Effector memory CD8-positive, alpha-beta T cell (primary cell): ENCODE measurements at regions not wholly inside any gene's neighbourhood (a gene's known extent, or its start where the extent isn't known, plus 50 kb on each side); places are given as distances from the start of the nearest gene placed in this dataset.

Experiments
- ATAC-seq: fragments of 150-1000 bp; cut with Tn5 transposase; replicated peaks from 2 replicates; pipeline ENCODE4 v1.10.0; 2021; ENCODE audit warnings: mild to moderate bottlenecking, moderate library complexity
- DNase-seq, 3 experiments: peaks; one replicate each; pipeline ENCODE4 v3.0.0; 2021
- H3K27ac Mint-ChIP-seq, 2 donors: one replicate each; pipeline ENCODE4 v1.8.0; 2022; ENCODE audit warnings: mild to moderate bottlenecking in 2 of 2, mixed read lengths in 2 of 2, moderate library complexity in 2 of 2
- H3K27me3 Mint-ChIP-seq, 2 donors: one replicate each; pipeline ENCODE4 v1.8.0; 2022; ENCODE audit warnings: mixed read lengths in 2 of 2
- H3K36me3 Mint-ChIP-seq: one replicate; pipeline ENCODE4 v1.8.0; 2022; ENCODE audit warnings: mild to moderate bottlenecking, moderate library complexity, mixed read lengths; ENCODE audit not compliant: insufficient read depth
- H3K4me1 Mint-ChIP-seq, 2 donors: one replicate each; pipeline ENCODE4 v1.8.0; 2022; ENCODE audit warnings: low read depth in 2 of 2, mixed read lengths in 2 of 2
- H3K4me3 Mint-ChIP-seq, 2 donors: one replicate each; pipeline ENCODE4 v1.8.0; 2022; ENCODE audit warnings: mild to moderate bottlenecking in 2 of 2, mixed read lengths in 2 of 2, moderate library complexity in 2 of 2
- H3K9me3 Mint-ChIP-seq, 2 donors: one replicate each; pipeline ENCODE4 v1.8.0; 2022; ENCODE audit warnings: mixed read lengths in 2 of 2

GRCh38 chr7:20959281-20959680, 172.6 kb upstream of the SP8 start:
- H3K9me3 Mint-ChIP-seq, result no peaks in the 10 kb centered on the region
- no peak for ATAC-seq

GRCh38 chr7:20963556-20964280, 177.0 kb upstream of the SP8 start:
- Mint-ChIP-seq H3K27me3 (no peaks in the 10 kb centered on the region), H3K36me3 (no peaks in the 10 kb centered on the region), H3K4me1 (no peaks in the 10 kb centered on the region), H3K27ac (no peak overlapping the region), H3K4me3 (no peak overlapping the region), H3K9me3 (no peaks in the 10 kb centered on the region)
- DNase-seq (no peak), ATAC-seq (no peak)

More at GRCh38 chr7:20959281-20959680, 172.6 kb upstream of the SP8 start:
- H3K27ac Mint-ChIP-seq, result no peak overlapping the region
- no peaks in the 10 kb centered on the region for H3K27me3 Mint-ChIP-seq
- H3K36me3 Mint-ChIP-seq, result no peaks in the 10 kb centered on the region
- H3K4me1 Mint-ChIP-seq, result no peaks in the 10 kb centered on the region
- no peak for DNase-seq
- H3K4me3 Mint-ChIP-seq, result no peak overlapping the region

- no peak overlapping the region for H3K27ac Mint-ChIP-seq
- no peaks in the 10 kb centered on the region for H3K4me1 Mint-ChIP-seq
- DNase-seq, result no peak
- H3K9me3 Mint-ChIP-seq, result no peaks in the 10 kb centered on the region
- H3K36me3 Mint-ChIP-seq, result no peaks in the 10 kb centered on the region
- H3K4me3 Mint-ChIP-seq, result no peak overlapping the region
- no peak for ATAC-seq
- no peaks in the 10 kb centered on the region for H3K27me3 Mint-ChIP-seq
Observed at GRCh38 chr7:20964281-20964918, 177.7 kb upstream of the SP8 start.

- DNase-seq (no peak), ATAC-seq (no peak)
- no peaks in the 10 kb centered on the region for H3K9me3 Mint-ChIP-seq
- H3K27me3 Mint-ChIP-seq, result no peaks in the 10 kb centered on the region
- H3K4me1 Mint-ChIP-seq, result no peaks in the 10 kb centered on the region
- H3K4me3 Mint-ChIP-seq, result no peak overlapping the region
- H3K27ac Mint-ChIP-seq, result no peak overlapping the region
- H3K36me3 Mint-ChIP-seq, result no peaks in the 10 kb centered on the region
Observed at GRCh38 chr7:20971219-20971618, 184.5 kb upstream of the SP8 start.

GRCh38 chr7:20980232-20980631, 193.5 kb upstream of the SP8 start:
- peaks cover 0 to 8% of the 10 kb centered on the region in 2 donors for H3K27me3 Mint-ChIP-seq
- no peak overlapping the region for H3K4me3 Mint-ChIP-seq
- no peaks in the 10 kb centered on the region for H3K36me3 Mint-ChIP-seq
- DNase-seq, result no peak
- no peaks in the 10 kb centered on the region for H3K4me1 Mint-ChIP-seq
- no peaks in the 10 kb centered on the region for H3K9me3 Mint-ChIP-seq
- no peak overlapping the region for H3K27ac Mint-ChIP-seq
- no peak for ATAC-seq

- no peak for DNase-seq
- Mint-ChIP-seq H3K4me1 (no peaks in the 10 kb centered on the region), H3K27me3 (peaks cover 0 to 8% of the 10 kb centered on the region in 2 donors), H3K4me3 (no peak overlapping the region), H3K36me3 (no peaks in the 10 kb centered on the region), H3K9me3 (no peaks in the 10 kb centered on the region), H3K27ac (no peak overlapping the region)
- ATAC-seq, result no peak
Observed at GRCh38 chr7:20980668-20981264, 194.1 kb upstream of the SP8 start.

GRCh38 chr7:20988340-20988739, 201.7 kb upstream of the SP8 start:
- no peaks in the 10 kb centered on the region for H3K9me3 Mint-ChIP-seq
- ATAC-seq, result no peak
- DNase-seq, result no peak
- H3K4me3 Mint-ChIP-seq, result no peak overlapping the region
- H3K36me3 Mint-ChIP-seq, result no peaks in the 10 kb centered on the region
- no peak overlapping the region for H3K27ac Mint-ChIP-seq
- no peaks in the 10 kb centered on the region for H3K27me3 Mint-ChIP-seq
- no peaks in the 10 kb centered on the region for H3K4me1 Mint-ChIP-seq

- ATAC-seq, result no peak
- Mint-ChIP-seq H3K9me3 (no peaks in the 10 kb centered on the region), H3K4me1 (no peaks in the 10 kb centered on the region), H3K36me3 (no peaks in the 10 kb centered on the region), H3K4me3 (no peak overlapping the region), H3K27ac (no peak overlapping the region), H3K27me3 (no peaks in the 10 kb centered on the region)
- no peak for DNase-seq
Observed at GRCh38 chr7:20991544-20991943, 204.9 kb upstream of the SP8 start.

GRCh38 chr7:20993693-20994092, 207.0 kb upstream of the SP8 start:
- ATAC-seq (no peak), DNase-seq (no peak)
- Mint-ChIP-seq H3K4me1 (no peaks in the 10 kb centered on the region), H3K4me3 (no peak overlapping the region), H3K36me3 (no peaks in the 10 kb centered on the region), H3K9me3 (no peaks in the 10 kb centered on the region), H3K27me3 (no peaks in the 10 kb centered on the region), H3K27ac (no peak overlapping the region)

- no peak overlapping the region for H3K27ac Mint-ChIP-seq
- no peak for ATAC-seq
- H3K9me3 Mint-ChIP-seq, result peaks cover 2% of the 10 kb centered on the region in 2 donors
- no peak overlapping the region for H3K4me3 Mint-ChIP-seq
- no peak for DNase-seq
- H3K4me1 Mint-ChIP-seq, result no peaks in the 10 kb centered on the region
- no peaks in the 10 kb centered on the region for H3K27me3 Mint-ChIP-seq
- no peaks in the 10 kb centered on the region for H3K36me3 Mint-ChIP-seq
Observed at GRCh38 chr7:20998309-20998708, 211.6 kb upstream of the SP8 start.

GRCh38 chr7:21011153-21011552, 224.5 kb upstream of the SP8 start:
- Mint-ChIP-seq H3K27me3 (no peaks in the 10 kb centered on the region), H3K4me1 (no peaks in the 10 kb centered on the region), H3K36me3 (no peaks in the 10 kb centered on the region), H3K9me3 (peaks cover 0 to 4% of the 10 kb centered on the region in 2 donors), H3K4me3 (no peak overlapping the region), H3K27ac (no peak overlapping the region)
- ATAC-seq (no peak), DNase-seq (no peak)

- no peak for ATAC-seq
- Mint-ChIP-seq H3K27ac (no peak overlapping the region), H3K4me1 (no peaks in the 10 kb centered on the region), H3K9me3 (no peaks in the 10 kb centered on the region), H3K27me3 (no peaks in the 10 kb centered on the region), H3K4me3 (no peak overlapping the region), H3K36me3 (no peaks in the 10 kb centered on the region)
- DNase-seq, result no peak
Observed at GRCh38 chr7:21013765-21014539, 227.3 kb upstream of the SP8 start.

GRCh38 chr7:21020667-21021066, 234.0 kb upstream of the SP8 start:
- H3K9me3 Mint-ChIP-seq, result no peaks in the 10 kb centered on the region
- H3K27me3 Mint-ChIP-seq, result peaks cover 0 to 8% of the 10 kb centered on the region in 2 donors
- H3K27ac Mint-ChIP-seq, result no peak overlapping the region
- no peaks in the 10 kb centered on the region for H3K4me1 Mint-ChIP-seq
- H3K4me3 Mint-ChIP-seq, result no peak overlapping the region
- ATAC-seq (no peak), DNase-seq (no peak)
- no peaks in the 10 kb centered on the region for H3K36me3 Mint-ChIP-seq
